A673 (cell line): ENCODE measurements at regions not wholly inside any gene's neighbourhood (a gene's known extent, or its start where the extent isn't known, plus 50 kb on each side); places are given as distances from the start of the nearest gene placed in this dataset.

Experiments
- BruUV-seq: library from RNA; stranded (reverse); fragments of 400-500 nt; replicated peaks from 2 replicates; lab custom pipeline; 2021; lab: Mats Ljungman, UMichigan
- CTCF ChIA-PET: fragments of 300-600 bp; sonication (Branson Sonifier 250); formaldehyde crosslinking; loops from one replicate; lab custom pipeline; 2022; ENCODE audit warnings: antibody characterized with exemption; lab: Charles Lee
- POLR2A ChIA-PET: fragments of 300-600 bp; sonication (Branson Sonifier 250); formaldehyde crosslinking; loops from one replicate; lab custom pipeline; 2022; ENCODE audit warnings: antibody characterized with exemption; ENCODE audit not compliant: low non-redundant PET; lab: Charles Lee
- DNase-seq: peaks from one replicate; pipeline ENCODE4 v3.0.0-alpha.2; 2015; ENCODE audit warnings: low spot score
- H3K27ac ChIP-seq: fragments of 200-600 bp; sonication (generic); 2 replicates; pipeline ENCODE4 v1.5.1; 2016; ENCODE audit warnings: mixed run types, low read depth, mild to moderate bottlenecking, mixed read lengths, antibody characterized with exemption, low read length; ENCODE audit not compliant: poor library complexity, severe bottlenecking
- H3K27me3 ChIP-seq: fragments of 200-600 bp; sonication (generic); replicated peaks from 2 replicates; pipeline ENCODE4 v1.6.1; 2017; ENCODE audit warnings: mixed run types, low read depth, mild to moderate bottlenecking, mixed read lengths, antibody characterized with exemption, low read length; ENCODE audit not compliant: insufficient read depth, poor library complexity
- H3K36me3 ChIP-seq: fragments of 200-600 bp; sonication (generic); 2 replicates; pipeline ENCODE4 v1.6.1; 2016; ENCODE audit warnings: mixed run types, mild to moderate bottlenecking, mixed read lengths, antibody characterized with exemption, low read length; ENCODE audit not compliant: insufficient read depth, poor library complexity, severe bottlenecking
- H3K4me1 ChIP-seq: fragments of 200-600 bp; sonication (generic); 2 replicates; pipeline ENCODE4 v1.6.1; 2017; ENCODE audit warnings: mixed run types, mild to moderate bottlenecking, mixed read lengths, antibody characterized with exemption, low read length; ENCODE audit not compliant: insufficient read depth, poor library complexity, severe bottlenecking
- H3K4me3 ChIP-seq: fragments of 200-600 bp; sonication (generic); 2 replicates; pipeline ENCODE4 v1.5.1; 2016; ENCODE audit warnings: low read depth, mixed run types, mild to moderate bottlenecking, mixed read lengths, low read length; ENCODE audit not compliant: poor library complexity, severe bottlenecking
- H3K9me3 ChIP-seq: fragments of 200-600 bp; sonication (generic); 2 replicates; pipeline ENCODE4 v1.6.1; 2016; ENCODE audit warnings: mixed run types, low read depth, mild to moderate bottlenecking, mixed read lengths, antibody characterized with exemption, low read length; ENCODE audit not compliant: poor library complexity, severe bottlenecking
- CTCF ChIP-seq: fragments of 300-800, 200-600 bp; sonication (generic); conservative IDR thresholded peaks from 2 replicates; pipeline ENCODE4 v1.5.1; 2017; ENCODE audit warnings: low read depth, mild to moderate bottlenecking, antibody characterized with exemption, low read length, moderate library complexity, mixed read lengths
- EZH2 ChIP-seq: fragments of 200-600 bp; sonication (generic); IDR thresholded peaks from 2 replicates; pipeline ENCODE4 v1.6.1; 2017; ENCODE audit warnings: borderline replicate concordance, low read depth, mild to moderate bottlenecking, mixed read lengths, antibody characterized with exemption, low read length; ENCODE audit not compliant: poor library complexity, severe bottlenecking
- intact Hi-C: fragments of 100-400 bp; cut with micrococcal nuclease; formaldehyde crosslinking; loops from one replicate; pipeline ENCODE4 v1.10.0; 2022; ENCODE audit not compliant: unreplicated experiment

- Histone ChIP-seq H3K4me1 (no peaks in the 10 kb centered on the region), H3K36me3 (no peaks in the 10 kb centered on the region), H3K9me3 (peaks cover 21% of the 10 kb centered on the region), H3K27ac (no peak overlapping the region), H3K4me3 (no peak overlapping the region), H3K27me3 (no peaks in the 10 kb centered on the region)
- DNase-seq = no peak
- intact Hi-C loops = no loop called here
- ChIA-PET POLR2A (no interaction called here), CTCF (no interaction called here)
- no TSS peak for BruUV-seq
- TF ChIP-seq EZH2 (no peak), CTCF (no peak)
Measured at GRCh38 chr2:121159291-121160071, 125.5 kb downstream of the TFCP2L1 start.

- Histone ChIP-seq H3K27ac (no peak overlapping the region), H3K9me3 (peaks cover 21% of the 10 kb centered on the region), H3K27me3 (no peaks in the 10 kb centered on the region), H3K36me3 (no peaks in the 10 kb centered on the region), H3K4me3 (no peak overlapping the region), H3K4me1 (no peaks in the 10 kb centered on the region)
- DNase-seq = no peak
- TF ChIP-seq CTCF = no peak
- TF ChIP-seq EZH2 = no peak
- ChIA-PET POLR2A (no interaction called here), CTCF (no interaction called here)
- no TSS peak for BruUV-seq
- intact Hi-C loops = no loop called here
Measured at GRCh38 chr2:121160366-121160765, 124.6 kb downstream of the TFCP2L1 start.

- no TSS peak for BruUV-seq
- no peak for DNase-seq
- POLR2A ChIA-PET = no interaction called here
- intact Hi-C loops = no loop called here
- no peaks in the 10 kb centered on the region for H3K36me3 ChIP-seq
- no peaks in the 10 kb centered on the region for H3K4me1 ChIP-seq
- no peak overlapping the region for H3K4me3 ChIP-seq
- H3K9me3 ChIP-seq = peaks cover 21% of the 10 kb centered on the region
- CTCF ChIA-PET = no interaction called here
- TF ChIP-seq EZH2 (no peak), CTCF (no peak)
- H3K27me3 ChIP-seq = no peaks in the 10 kb centered on the region
- H3K27ac ChIP-seq = no peak overlapping the region
Measured at GRCh38 chr2:121161272-121161671, 123.7 kb downstream of the TFCP2L1 start.
